A549 (cell line): ENCODE measurements at regions not wholly inside any gene's neighbourhood (a gene's known extent, or its start where the extent isn't known, plus 50 kb on each side); places are given as distances from the start of the nearest gene placed in this dataset.
A peak's percentile ranks its signal among the peaks of the same experiment; 100 is the strongest.

Experiments
- ATAC-seq, 2 experiments: fragments of 200-7000 bp in 1 of 2; fragments of >200 bp in 1 of 2; cut with Nextera tagmentation in 1 of 2; cut with Tn5 transposase in 1 of 2; 3 replicates each; pipeline versions ENCODE4 v1.8.0 to v1.9.1; 2018 to 2020; ENCODE audit warnings: mild to moderate bottlenecking in 1 of 2, moderate library complexity in 1 of 2
- CTCF ChIA-PET: fragments of 300-600 bp; sonication (Branson Sonifier 250); formaldehyde crosslinking; extraction: SDS; loops from one replicate; lab custom pipeline; 2021; ENCODE audit warnings: antibody characterized with exemption, inconsistent platforms; lab: Yijun Ruan, JAX
- POLR2A ChIA-PET: fragments of 350-600 bp; formaldehyde crosslinking; extraction: SDS; loops from one replicate; lab custom pipeline; 2021; ENCODE audit warnings: antibody characterized with exemption, inconsistent platforms; lab: Yijun Ruan, JAX
- DNase-seq, 2 experiments: peaks; one replicate each; pipeline versions ENCODE4 v3.0.0 to v3.0.0-alpha.2; 2011 to 2016; ENCODE audit warnings: low read depth in 1 of 2, low spot score in 1 of 2
- FAIRE-seq: peaks from 2 replicates; lab custom pipeline; 2011; peaks lifted over from hg19 to GRCh38; lab: Jason Lieb, UNC
- H3K27ac ChIP-seq, 2 experiments: fragments of >200 bp; sonication (Bioruptor Twin); formaldehyde crosslinking; 3 replicates each; pipeline ENCODE4 v1.5.1; 2016 to 2017
- H3K4me1 ChIP-seq: fragments of >200 bp; sonication (Bioruptor Twin); formaldehyde crosslinking; 3 replicates; pipeline ENCODE4 v1.6.1; 2016
- H3K4me2 ChIP-seq: fragments of >200 bp; sonication (Bioruptor Twin); formaldehyde crosslinking; 3 replicates; pipeline ENCODE4 v1.6.1; 2016
- H3K4me3 ChIP-seq: fragments of >200 bp; sonication (Bioruptor Twin); formaldehyde crosslinking; 3 replicates; pipeline ENCODE4 v1.5.1; 2016
- H3K9me3 ChIP-seq: fragments of >200 bp; sonication (Bioruptor Twin); formaldehyde crosslinking; 3 replicates; pipeline ENCODE4 v1.6.1; 2016
- CBX8 ChIP-seq: fragments of 200-600 bp; sonication (generic); IDR thresholded peaks from 2 replicates; pipeline ENCODE4 v1.6.1; 2016
- EHF ChIP-seq: fragments of 250-450 bp; sonication (Bioruptor Pico); IDR thresholded peaks from 2 replicates; pipeline ENCODE4 v1.5.0; 2020; ENCODE audit warnings: mild to moderate bottlenecking
- EHMT2 ChIP-seq: fragments of 200-600 bp; sonication (generic); IDR thresholded peaks from 2 replicates; pipeline ENCODE4 v1.6.1; 2016; ENCODE audit warnings: antibody characterized with exemption, low read depth, mild to moderate bottlenecking, moderate library complexity
- ESRRA ChIP-seq: fragments of 150-350 bp; IDR thresholded peaks from 2 replicates; pipeline ENCODE4 v1.6.1; 2014; ENCODE audit warnings: mild to moderate bottlenecking, low read length, borderline replicate concordance
- GATA3 ChIP-seq: IDR thresholded peaks from 2 replicates; pipeline ENCODE4 v1.6.1; 2012; ENCODE audit warnings: borderline replicate concordance
- HEYL ChIP-seq: fragments of 250-450 bp; sonication (Bioruptor Pico); IDR thresholded peaks from 2 replicates; pipeline ENCODE4 v1.8.0; 2021; ENCODE audit warnings: mild to moderate bottlenecking, moderate library complexity
- MAFK ChIP-seq: fragments of 450-650 bp; IDR thresholded peaks from 2 replicates; pipeline ENCODE4 v1.6.1; 2014; ENCODE audit not compliant: partially characterized antibody
- MYC ChIP-seq: IDR thresholded peaks from 2 replicates; pipeline ENCODE4 v1.6.1; 2012; ENCODE audit warnings: mild to moderate bottlenecking, inconsistent platforms, low read length, improper control_type of control experiment, borderline replicate concordance
- NFE2L2 ChIP-seq: fragments of 150-350 bp; conservative IDR thresholded peaks from 2 replicates; pipeline ENCODE4 v1.6.1; 2014; ENCODE audit warnings: low read length
- RARB ChIP-seq: fragments of 250-450 bp; sonication (Bioruptor Pico); IDR thresholded peaks from 2 replicates; pipeline ENCODE4 v1.8.0; 2021; ENCODE audit warnings: mild to moderate bottlenecking, moderate library complexity
- RCOR1 ChIP-seq: fragments of 150-350 bp; IDR thresholded peaks from 2 replicates; pipeline ENCODE4 v1.6.1; 2014; ENCODE audit warnings: antibody characterized with exemption, low read length, low read depth
- RFX5 ChIP-seq: fragments of 450-650 bp; IDR thresholded peaks from 2 replicates; pipeline ENCODE4 v1.7.1; 2014; ENCODE audit warnings: antibody characterized with exemption, mild to moderate bottlenecking, moderate library complexity
- TFCP2L1 ChIP-seq: fragments of 250-450 bp; sonication (Bioruptor Pico); IDR thresholded peaks from 2 replicates; pipeline ENCODE4 v1.5.0; 2021; ENCODE audit warnings: mild to moderate bottlenecking
- WGBS: methylation state at CpG from one replicate; pipeline ENCODE4 v1.1.6; 2017; ENCODE audit errors: missing lambda C conversion rate; 5-methylcytosine and 5-hydroxymethylcytosine counted together
- TF ChIP-seq, protein P1 (sequence below): fragments of 250-450 bp; sonication (Bioruptor Pico); IDR thresholded peaks from 2 replicates; pipeline ENCODE4 v1.5.0; 2020; ENCODE audit warnings: low read depth, mild to moderate bottlenecking, moderate library complexity
- TF ChIP-seq, protein P2 (sequence below): fragments of >200 bp; sonication (Bioruptor Twin); formaldehyde crosslinking; IDR thresholded peaks from 3 replicates; pipeline ENCODE4 v1.5.1; 2016
- TF ChIP-seq, protein P3 (sequence below): IDR thresholded peaks from 2 replicates; pipeline ENCODE4 v1.6.1; 2012
- TF ChIP-seq, protein P4 (sequence below): fragments of 200-600 bp; sonication (generic); IDR thresholded peaks from 2 replicates; pipeline ENCODE4 v1.6.1; 2016; ENCODE audit warnings: antibody characterized with exemption, mild to moderate bottlenecking, moderate library complexity
- TF ChIP-seq, protein P5 (sequence below): fragments of 150-350 bp; IDR thresholded peaks from 2 replicates; pipeline ENCODE4 v1.6.1; 2014; ENCODE audit warnings: low read depth, mild to moderate bottlenecking, low read length

DNA sequence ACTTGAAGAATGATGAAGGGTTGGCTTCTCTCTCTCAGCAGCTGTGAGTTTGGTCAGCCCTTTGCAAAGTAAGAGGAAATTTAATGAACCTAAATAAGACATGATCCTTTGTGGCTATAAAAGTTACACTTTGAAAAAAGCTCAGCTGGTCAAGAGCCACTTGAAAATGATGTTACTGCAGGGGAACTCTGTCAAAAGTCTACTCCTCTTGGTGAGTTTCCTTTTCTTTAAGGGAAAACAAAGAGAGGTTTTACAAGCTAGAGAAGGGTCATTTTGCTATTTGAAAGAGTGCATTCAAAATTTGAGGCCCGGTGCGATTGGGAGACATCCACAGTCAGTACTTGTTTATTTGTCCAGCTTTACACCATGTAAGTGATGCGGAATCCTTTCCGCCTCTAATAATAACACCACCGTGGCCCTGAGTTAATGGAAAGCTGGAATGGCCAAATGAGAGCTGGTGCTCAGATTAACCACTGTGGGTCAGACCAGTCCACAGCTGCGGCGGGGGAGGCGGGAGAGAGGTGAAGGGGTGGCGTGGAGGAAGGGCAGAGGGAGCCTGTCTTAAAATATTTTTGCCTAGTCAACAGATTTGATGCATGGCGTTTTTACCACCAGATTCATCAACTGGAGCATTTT lies 404.0 kb downstream of the TLE4 start:
- no peak for DNase-seq

DNA sequence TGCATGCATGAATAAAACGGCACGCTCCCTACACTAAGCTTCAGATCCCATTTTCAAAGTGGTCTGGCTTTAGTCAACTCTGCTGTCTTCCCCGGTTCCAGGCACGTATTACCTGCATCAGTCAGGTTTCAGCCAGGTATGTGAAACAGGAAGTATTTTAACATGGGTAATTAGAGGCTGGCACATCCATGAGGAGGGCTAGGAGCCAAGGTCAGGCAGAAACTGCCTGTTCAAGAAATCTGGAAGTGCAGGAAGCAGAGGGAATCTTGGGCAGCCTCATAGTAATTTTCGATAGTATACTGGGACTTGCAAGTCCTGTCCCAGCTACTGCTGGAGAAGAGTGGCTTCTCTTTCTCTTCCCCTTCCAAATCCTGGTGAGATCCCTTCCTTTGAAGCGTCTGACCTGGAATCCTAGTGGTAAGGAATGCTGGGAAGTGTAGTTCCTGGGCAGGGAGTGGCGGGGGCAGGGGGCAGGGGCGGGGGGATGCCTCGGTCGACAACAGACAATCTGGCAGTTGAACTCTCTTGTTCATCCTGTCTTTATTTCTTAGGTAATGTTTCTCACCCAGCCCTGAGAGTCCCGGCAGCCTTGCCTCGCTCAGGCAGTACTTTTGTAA lies 403.1 kb downstream of the TLE4 start:
- TF ChIP-seq, protein P1, sequence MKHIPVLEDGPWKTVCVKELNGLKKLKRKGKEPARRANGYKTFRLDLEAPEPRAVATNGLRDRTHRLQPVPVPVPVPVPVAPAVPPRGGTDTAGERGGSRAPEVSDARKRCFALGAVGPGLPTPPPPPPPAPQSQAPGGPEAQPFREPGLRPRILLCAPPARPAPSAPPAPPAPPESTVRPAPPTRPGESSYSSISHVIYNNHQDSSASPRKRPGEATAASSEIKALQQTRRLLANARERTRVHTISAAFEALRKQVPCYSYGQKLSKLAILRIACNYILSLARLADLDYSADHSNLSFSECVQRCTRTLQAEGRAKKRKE (CRISPR knock-in tag) = no peak
- TF ChIP-seq, all 56 proteins: peak for 0
- WGBS = 28% methylated on average over 12 of the region's 12 CpGs
- no peaks in the 10 kb centered on the region for H3K4me1 ChIP-seq
- ChIA-PET POLR2A (no interaction called here), CTCF (interaction anchor here (1.2 kb wide), 1 partner anchor 64 kb away, joined by 3 read pairs; no protein-coding TSS in a partner anchor)
- H3K4me3 ChIP-seq = no peak overlapping the region
- no peak for DNase-seq
- no peak for ATAC-seq
- no peaks in the 10 kb centered on the region for H3K9me3 ChIP-seq
- no peak overlapping the region for H3K27ac ChIP-seq
- no peak overlapping the region for H3K4me2 ChIP-seq
- no peak for FAIRE-seq

More for the DNA sequence above, 404.0 kb downstream of the TLE4 start:
- 57% methylated on average over 10 of the region's 10 CpGs for WGBS
- FAIRE-seq (no peak), ATAC-seq (no peak)
- Histone ChIP-seq H3K9me3 (no peaks in the 10 kb centered on the region), H3K4me3 (no peak overlapping the region), H3K27ac (no peak overlapping the region), H3K4me1 (no peaks in the 10 kb centered on the region), H3K4me2 (no peak overlapping the region)
- POLR2A ChIA-PET = no interaction called here
- TF ChIP-seq EHF (CRISPR knock-in tag) (no peak), MAFK (peak; percentile 77), CBX8 (no peak)
- CTCF ChIA-PET = no interaction called here

DNA sequence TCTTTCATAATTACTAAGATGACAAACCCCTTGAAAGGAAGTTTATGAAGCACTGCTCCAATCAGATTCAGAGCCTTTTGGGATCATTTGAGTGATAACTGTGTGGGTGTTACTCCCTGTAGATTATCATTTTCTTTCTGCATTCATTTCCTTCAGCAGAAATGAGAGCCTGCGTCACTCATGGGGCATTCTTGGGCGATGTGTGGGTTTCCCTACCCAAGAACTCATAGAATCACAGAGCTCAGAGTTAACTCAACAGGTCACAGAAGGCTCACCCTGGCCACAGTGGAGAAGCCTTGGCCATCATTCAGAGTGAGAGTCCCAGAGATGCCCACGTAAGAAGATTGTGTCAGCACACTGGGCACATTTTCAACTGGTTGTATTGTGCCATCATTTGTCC lies 401.9 kb downstream of the TLE4 start:
- ATAC-seq (no peak), DNase-seq (no peak), FAIRE-seq (no peak)
- no peak overlapping the region for H3K27ac ChIP-seq
- H3K4me3 ChIP-seq = no peak overlapping the region
- ChIA-PET POLR2A (no interaction called here), CTCF (interaction anchor here (1.0 to 1.2 kb wide), 2 partner anchors 63 to 185 kb away, joined by 3 read pairs; no protein-coding TSS in a partner anchor)
- no peaks in the 10 kb centered on the region for H3K4me1 ChIP-seq
- WGBS = 43% methylated on average over 3 of the region's 3 CpGs
- no peaks in the 10 kb centered on the region for H3K9me3 ChIP-seq
- TF ChIP-seq GATA3 (no peak), HEYL (CRISPR knock-in tag) (no peak), MYC (no peak), TFCP2L1 (CRISPR knock-in tag) (no peak), RFX5 (no peak), RCOR1 (no peak), EHMT2 (no peak), NFE2L2 (no peak), ESRRA (no peak), RARB (no peak)
- TF ChIP-seq, protein P2, sequence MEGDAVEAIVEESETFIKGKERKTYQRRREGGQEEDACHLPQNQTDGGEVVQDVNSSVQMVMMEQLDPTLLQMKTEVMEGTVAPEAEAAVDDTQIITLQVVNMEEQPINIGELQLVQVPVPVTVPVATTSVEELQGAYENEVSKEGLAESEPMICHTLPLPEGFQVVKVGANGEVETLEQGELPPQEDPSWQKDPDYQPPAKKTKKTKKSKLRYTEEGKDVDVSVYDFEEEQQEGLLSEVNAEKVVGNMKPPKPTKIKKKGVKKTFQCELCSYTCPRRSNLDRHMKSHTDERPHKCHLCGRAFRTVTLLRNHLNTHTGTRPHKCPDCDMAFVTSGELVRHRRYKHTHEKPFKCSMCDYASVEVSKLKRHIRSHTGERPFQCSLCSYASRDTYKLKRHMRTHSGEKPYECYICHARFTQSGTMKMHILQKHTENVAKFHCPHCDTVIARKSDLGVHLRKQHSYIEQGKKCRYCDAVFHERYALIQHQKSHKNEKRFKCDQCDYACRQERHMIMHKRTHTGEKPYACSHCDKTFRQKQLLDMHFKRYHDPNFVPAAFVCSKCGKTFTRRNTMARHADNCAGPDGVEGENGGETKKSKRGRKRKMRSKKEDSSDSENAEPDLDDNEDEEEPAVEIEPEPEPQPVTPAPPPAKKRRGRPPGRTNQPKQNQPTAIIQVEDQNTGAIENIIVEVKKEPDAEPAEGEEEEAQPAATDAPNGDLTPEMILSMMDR = no peak
- TF ChIP-seq, protein P3, sequence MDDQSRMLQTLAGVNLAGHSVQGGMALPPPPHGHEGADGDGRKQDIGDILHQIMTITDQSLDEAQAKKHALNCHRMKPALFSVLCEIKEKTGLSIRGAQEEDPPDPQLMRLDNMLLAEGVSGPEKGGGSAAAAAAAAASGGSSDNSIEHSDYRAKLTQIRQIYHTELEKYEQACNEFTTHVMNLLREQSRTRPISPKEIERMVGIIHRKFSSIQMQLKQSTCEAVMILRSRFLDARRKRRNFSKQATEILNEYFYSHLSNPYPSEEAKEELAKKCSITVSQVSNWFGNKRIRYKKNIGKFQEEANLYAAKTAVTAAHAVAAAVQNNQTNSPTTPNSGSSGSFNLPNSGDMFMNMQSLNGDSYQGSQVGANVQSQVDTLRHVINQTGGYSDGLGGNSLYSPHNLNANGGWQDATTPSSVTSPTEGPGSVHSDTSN = no peak
- TF ChIP-seq, protein P4, sequence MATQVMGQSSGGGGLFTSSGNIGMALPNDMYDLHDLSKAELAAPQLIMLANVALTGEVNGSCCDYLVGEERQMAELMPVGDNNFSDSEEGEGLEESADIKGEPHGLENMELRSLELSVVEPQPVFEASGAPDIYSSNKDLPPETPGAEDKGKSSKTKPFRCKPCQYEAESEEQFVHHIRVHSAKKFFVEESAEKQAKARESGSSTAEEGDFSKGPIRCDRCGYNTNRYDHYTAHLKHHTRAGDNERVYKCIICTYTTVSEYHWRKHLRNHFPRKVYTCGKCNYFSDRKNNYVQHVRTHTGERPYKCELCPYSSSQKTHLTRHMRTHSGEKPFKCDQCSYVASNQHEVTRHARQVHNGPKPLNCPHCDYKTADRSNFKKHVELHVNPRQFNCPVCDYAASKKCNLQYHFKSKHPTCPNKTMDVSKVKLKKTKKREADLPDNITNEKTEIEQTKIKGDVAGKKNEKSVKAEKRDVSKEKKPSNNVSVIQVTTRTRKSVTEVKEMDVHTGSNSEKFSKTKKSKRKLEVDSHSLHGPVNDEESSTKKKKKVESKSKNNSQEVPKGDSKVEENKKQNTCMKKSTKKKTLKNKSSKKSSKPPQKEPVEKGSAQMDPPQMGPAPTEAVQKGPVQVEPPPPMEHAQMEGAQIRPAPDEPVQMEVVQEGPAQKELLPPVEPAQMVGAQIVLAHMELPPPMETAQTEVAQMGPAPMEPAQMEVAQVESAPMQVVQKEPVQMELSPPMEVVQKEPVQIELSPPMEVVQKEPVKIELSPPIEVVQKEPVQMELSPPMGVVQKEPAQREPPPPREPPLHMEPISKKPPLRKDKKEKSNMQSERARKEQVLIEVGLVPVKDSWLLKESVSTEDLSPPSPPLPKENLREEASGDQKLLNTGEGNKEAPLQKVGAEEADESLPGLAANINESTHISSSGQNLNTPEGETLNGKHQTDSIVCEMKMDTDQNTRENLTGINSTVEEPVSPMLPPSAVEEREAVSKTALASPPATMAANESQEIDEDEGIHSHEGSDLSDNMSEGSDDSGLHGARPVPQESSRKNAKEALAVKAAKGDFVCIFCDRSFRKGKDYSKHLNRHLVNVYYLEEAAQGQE = no peak
- TF ChIP-seq, protein P5, sequence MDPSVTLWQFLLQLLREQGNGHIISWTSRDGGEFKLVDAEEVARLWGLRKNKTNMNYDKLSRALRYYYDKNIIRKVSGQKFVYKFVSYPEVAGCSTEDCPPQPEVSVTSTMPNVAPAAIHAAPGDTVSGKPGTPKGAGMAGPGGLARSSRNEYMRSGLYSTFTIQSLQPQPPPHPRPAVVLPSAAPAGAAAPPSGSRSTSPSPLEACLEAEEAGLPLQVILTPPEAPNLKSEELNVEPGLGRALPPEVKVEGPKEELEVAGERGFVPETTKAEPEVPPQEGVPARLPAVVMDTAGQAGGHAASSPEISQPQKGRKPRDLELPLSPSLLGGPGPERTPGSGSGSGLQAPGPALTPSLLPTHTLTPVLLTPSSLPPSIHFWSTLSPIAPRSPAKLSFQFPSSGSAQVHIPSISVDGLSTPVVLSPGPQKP = no peak
- H3K4me2 ChIP-seq = no peak overlapping the region
